OCI-LY1 (cell line): ENCODE measurements at regions not wholly inside any gene's neighbourhood (a gene's known extent, or its start where the extent isn't known, plus 50 kb on each side); places are given as distances from the start of the nearest gene placed in this dataset.

Experiments used
- H2AFZ ChIP-seq: fragments of 200-600 bp; sonication (generic), shearing (Covaris generic); 2 replicates; pipeline ENCODE4 v1.6.0; 2014; ENCODE audit warnings: antibody characterized with exemption, mild to moderate bottlenecking, low read length
- H3F3A ChIP-seq: fragments of 200-600 bp; sonication (generic), shearing (Covaris generic); 2 replicates; pipeline ENCODE4 v1.6.0; 2014; ENCODE audit warnings: mild to moderate bottlenecking, antibody characterized with exemption, low read length, moderate library complexity; ENCODE audit not compliant: insufficient read depth
- H3K27ac ChIP-seq: fragments of 200-600 bp; sonication (generic); 2 replicates; pipeline ENCODE4 v1.5.1; 2014; ENCODE audit warnings: low read length, mixed run types, mild to moderate bottlenecking, low read depth; ENCODE audit not compliant: poor library complexity, severe bottlenecking
- H3K27me3 ChIP-seq: fragments of 200-600 bp; sonication (generic); 2 replicates; pipeline ENCODE4 v1.6.0; 2014; ENCODE audit warnings: antibody characterized with exemption, mild to moderate bottlenecking, low read length, moderate library complexity; ENCODE audit not compliant: insufficient read depth
- H3K36me3 ChIP-seq: fragments of 200-600 bp; sonication (generic); 2 replicates; pipeline ENCODE4 v1.6.1; 2014; ENCODE audit warnings: mild to moderate bottlenecking, antibody characterized with exemption, low read length, moderate library complexity, mixed read lengths; ENCODE audit not compliant: insufficient read depth
- H3K4me1 ChIP-seq: fragments of 200-600 bp; sonication (generic); 2 replicates; pipeline ENCODE4 v1.5.1; 2014; ENCODE audit warnings: mild to moderate bottlenecking, low read length, moderate library complexity; ENCODE audit not compliant: insufficient read depth, severe bottlenecking
- H3K4me2 ChIP-seq: fragments of 200-600 bp; sonication (generic), shearing (Covaris generic); 2 replicates; pipeline ENCODE4 v1.6.1; 2014; ENCODE audit warnings: low read length
- H3K4me3 ChIP-seq: fragments of 200-600 bp; sonication (generic); 2 replicates; pipeline ENCODE4 v1.5.1; 2014; ENCODE audit warnings: low read length, low read depth, mild to moderate bottlenecking, mixed read lengths; ENCODE audit not compliant: poor library complexity, severe bottlenecking
- H3K79me2 ChIP-seq: fragments of 200-600 bp; shearing (Covaris generic); 2 replicates; pipeline ENCODE4 v1.6.1; 2016; ENCODE audit warnings: mixed run types, low read length, mixed read lengths; ENCODE audit not compliant: insufficient read depth
- H3K9ac ChIP-seq: fragments of 200-600 bp; sonication (generic), shearing (Covaris generic); 2 replicates; pipeline ENCODE4 v1.6.1; 2014; ENCODE audit warnings: mild to moderate bottlenecking, low read length, mixed read lengths
- H3K9me2 ChIP-seq: fragments of 200-600 bp; sonication (generic), shearing (Covaris generic); 2 replicates; pipeline ENCODE4 v1.6.1; 2014; ENCODE audit warnings: low read depth, mild to moderate bottlenecking, low read length, mixed read lengths
- H3K9me3 ChIP-seq: fragments of 200-600 bp; shearing (Covaris generic); 2 replicates; pipeline ENCODE4 v1.6.1; 2014; ENCODE audit warnings: low read length, mixed read lengths
- H4K20me1 ChIP-seq: fragments of 200-600 bp; sonication (generic), shearing (Covaris generic); 2 replicates; pipeline ENCODE4 v1.6.0; 2016; ENCODE audit warnings: mild to moderate bottlenecking, low read length; ENCODE audit not compliant: insufficient read depth
- CTCF ChIP-seq: fragments of 200-600 bp; sonication (generic), shearing (Covaris generic); IDR thresholded peaks from 2 replicates; pipeline ENCODE4 v1.5.1; 2017; ENCODE audit warnings: mild to moderate bottlenecking, antibody characterized with exemption, low read length, moderate library complexity, mixed read lengths
- EZH2 ChIP-seq: fragments of 200-600 bp; sonication (generic), shearing (Covaris generic); IDR thresholded peaks from 2 replicates; pipeline ENCODE4 v1.8.0; 2017; ENCODE audit warnings: borderline replicate concordance, mixed run types, mild to moderate bottlenecking, antibody characterized with exemption, low read length, moderate library complexity, mixed read lengths

- TF ChIP-seq EZH2 = no peak
- no peak for TF ChIP-seq CTCF
- Histone ChIP-seq H3K4me2 (no peak overlapping the region), H3K79me2 (no peaks in the 10 kb centered on the region), H2AFZ (no peak overlapping the region), H3K9me2 (no peaks in the 10 kb centered on the region), H3F3A (no peaks in the 10 kb centered on the region), H3K9ac (no peak overlapping the region), H3K27me3 (no peaks in the 10 kb centered on the region), H3K4me1 (peaks cover 14% of the 10 kb centered on the region), H3K36me3 (no peaks in the 10 kb centered on the region), H3K4me3 (no peak overlapping the region), H3K27ac (no peak overlapping the region), H3K9me3 (no peaks in the 10 kb centered on the region), H4K20me1 (no peaks in the 10 kb centered on the region)
These were observed 253.6 kb downstream of the SOX11 start for GRCh38 chr2:5945742-5946141.

GRCh38 chr2:5946225-5947115 is 254.3 kb downstream of the SOX11 start:
- no peak overlapping the region for H2AFZ ChIP-seq
- no peaks in the 10 kb centered on the region for H3K27me3 ChIP-seq
- no peak overlapping the region for H3K9ac ChIP-seq
- H4K20me1 ChIP-seq = no peaks in the 10 kb centered on the region
- H3K4me3 ChIP-seq = no peak overlapping the region
- peaks cover 14% of the 10 kb centered on the region for H3K4me1 ChIP-seq
- no peaks in the 10 kb centered on the region for H3K9me2 ChIP-seq
- no peak for TF ChIP-seq EZH2
- no peak for TF ChIP-seq CTCF
- H3K79me2 ChIP-seq = no peaks in the 10 kb centered on the region
- no peaks in the 10 kb centered on the region for H3K36me3 ChIP-seq
- H3K9me3 ChIP-seq = no peaks in the 10 kb centered on the region
- H3K27ac ChIP-seq = no peak overlapping the region
- H3F3A ChIP-seq = no peaks in the 10 kb centered on the region
- no peak overlapping the region for H3K4me2 ChIP-seq

GRCh38 chr2:5950736-5951135 is 258.6 kb downstream of the SOX11 start:
- Histone ChIP-seq H3K27ac (no peak overlapping the region), H2AFZ (no peak overlapping the region), H3K4me1 (no peaks in the 10 kb centered on the region), H4K20me1 (no peaks in the 10 kb centered on the region), H3F3A (no peaks in the 10 kb centered on the region), H3K4me3 (no peak overlapping the region), H3K9me2 (no peaks in the 10 kb centered on the region), H3K27me3 (no peaks in the 10 kb centered on the region), H3K79me2 (no peaks in the 10 kb centered on the region), H3K9me3 (no peaks in the 10 kb centered on the region), H3K4me2 (no peak overlapping the region), H3K36me3 (no peaks in the 10 kb centered on the region), H3K9ac (no peak overlapping the region)
- no peak for TF ChIP-seq EZH2
- TF ChIP-seq CTCF = no peak
